DMS 273 treated with DMSO at 0.1 percent for 48 hours (cell line): ENCODE measurements at regions not wholly inside any gene's neighbourhood (a gene's known extent, or its start where the extent isn't known, plus 50 kb on each side); places are given as distances from the start of the nearest gene placed in this dataset.

Experiments used
- DNase-seq: peaks from one replicate; lab custom pipeline; 2025; lab: John Stamatoyannopoulos, UW

GRCh38 chr4:129899849-129900248, 803.9 kb downstream of the C4orf33 start:
- DNase-seq = no peak

GRCh38 chr4:129900430-129900953, 804.5 kb downstream of the C4orf33 start:
- no peak for DNase-seq

GRCh38 chr4:129901205-129901604, 805.3 kb downstream of the C4orf33 start:
- no peak for DNase-seq

GRCh38 chr4:129903861-129904260, 807.9 kb downstream of the C4orf33 start:
- no peak for DNase-seq

- DNase-seq = no peak
Measured at GRCh38 chr4:129905256-129905655, 809.3 kb downstream of the C4orf33 start.

- DNase-seq = no peak
Measured at GRCh38 chr4:129908117-129908516, 812.2 kb downstream of the C4orf33 start.

- no peak for DNase-seq
Measured at GRCh38 chr4:129916991-129917390, 821.0 kb downstream of the C4orf33 start.

GRCh38 chr4:129917651-129918050, 821.7 kb downstream of the C4orf33 start:
- no peak for DNase-seq

GRCh38 chr4:129926936-129927335, 831.0 kb downstream of the C4orf33 start:
- no peak for DNase-seq

GRCh38 chr4:129929052-129929451, 833.1 kb downstream of the C4orf33 start:
- DNase-seq = no peak

GRCh38 chr4:129929984-129930383, 834.0 kb downstream of the C4orf33 start:
- no peak for DNase-seq

GRCh38 chr4:129950217-129950616, 854.3 kb downstream of the C4orf33 start:
- DNase-seq = no peak

- DNase-seq = no peak
Measured at GRCh38 chr4:129966175-129966574, 870.2 kb downstream of the C4orf33 start.

- no peak for DNase-seq
Measured at GRCh38 chr4:129968366-129968765, 872.4 kb downstream of the C4orf33 start.

- no peak for DNase-seq
Measured at GRCh38 chr4:129968778-129969177, 872.8 kb downstream of the C4orf33 start.

GRCh38 chr4:129970801-129971200, 874.8 kb downstream of the C4orf33 start:
- DNase-seq = no peak

- DNase-seq = no peak
Measured at GRCh38 chr4:129971419-129971818, 875.5 kb downstream of the C4orf33 start.

GRCh38 chr4:129972257-129972656, 876.3 kb downstream of the C4orf33 start:
- no peak for DNase-seq

GRCh38 chr4:129974730-129975129, 878.8 kb downstream of the C4orf33 start:
- DNase-seq = no peak

GRCh38 chr4:129978315-129978714, 882.4 kb downstream of the C4orf33 start:
- no peak for DNase-seq

- no peak for DNase-seq
Measured at GRCh38 chr4:129988957-129989356, 893.0 kb downstream of the C4orf33 start.

GRCh38 chr4:129994715-129995114, 898.8 kb downstream of the C4orf33 start:
- DNase-seq = no peak

- no peak for DNase-seq
Measured at GRCh38 chr4:129998436-129999150, 902.6 kb downstream of the C4orf33 start.

GRCh38 chr4:129999156-129999555, 903.2 kb downstream of the C4orf33 start:
- DNase-seq = no peak
